ENCODE measurements at regions not wholly inside any gene's neighbourhood (a gene's known extent, or its start where the extent isn't known, plus 50 kb on each side); places are given as distances from the start of the nearest gene placed in this dataset.
"Not testable (repeated sequence)": the region's sequence is repeated elsewhere in the genome, so short reads cannot be mapped to it uniquely, and the experiment has no call there.

DNA sequence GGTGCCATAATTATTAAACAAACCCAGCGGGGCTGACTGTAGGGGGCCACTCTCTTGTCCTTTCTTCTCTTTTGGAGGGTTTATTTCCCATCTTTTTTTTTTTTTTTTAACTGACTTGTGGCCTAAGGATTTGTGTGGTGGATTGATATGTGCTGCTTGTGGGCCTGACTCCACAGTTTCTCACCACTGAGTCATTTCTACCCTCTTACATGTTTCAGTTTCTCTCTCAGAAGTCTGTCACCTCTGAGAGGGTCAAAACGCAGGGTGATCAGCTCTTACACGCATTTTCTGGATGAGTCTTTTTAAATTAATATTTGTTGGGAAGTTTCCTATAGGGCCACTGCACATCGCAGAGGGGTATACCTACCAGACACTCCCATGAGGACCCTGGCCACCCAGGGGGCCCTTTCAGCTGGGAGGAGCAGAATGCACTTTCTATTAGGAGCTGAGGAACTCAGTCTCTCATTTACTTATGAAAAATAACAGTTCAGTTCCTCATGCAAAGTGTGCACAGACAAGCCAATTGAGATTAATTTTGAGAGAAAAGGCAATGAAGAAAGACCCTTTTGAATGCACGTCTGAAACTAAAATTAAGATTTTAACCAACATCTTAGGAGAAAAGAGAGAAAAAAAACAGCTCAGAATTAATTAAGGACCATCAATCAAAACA lies 407.9 kb downstream of the TECRL start:
- no peak for DNase-seq

GRCh38 chr4:64000241-64000640 lies 409.0 kb downstream of the TECRL start:
- no peak for DNase-seq

- no peak for DNase-seq
These were observed 423.0 kb downstream of the TECRL start for GRCh38 chr4:63986253-63986652.

DNA sequence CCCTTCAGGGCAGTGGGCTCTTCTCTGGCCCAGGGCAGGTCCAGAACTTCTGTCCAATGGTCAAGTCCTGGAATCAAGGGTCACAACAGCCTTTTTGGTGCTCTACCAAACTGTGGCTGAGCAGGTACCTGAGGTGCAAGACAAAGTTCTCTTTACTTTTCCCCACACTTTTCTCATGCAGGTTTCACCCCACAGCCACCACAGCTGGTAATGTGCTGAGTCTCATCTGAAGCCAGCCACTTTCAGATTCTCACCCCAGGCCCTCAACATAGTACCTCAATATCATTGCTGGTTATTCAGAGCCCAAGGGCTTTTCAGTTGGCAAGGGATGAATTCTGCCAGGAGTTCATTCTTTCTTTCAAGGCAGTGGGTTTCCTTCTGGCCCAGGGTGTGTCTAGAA lies 426.0 kb downstream of the TECRL start:
- DNase-seq: no peak

GRCh38 chr4:63965875-63966274 lies 443.4 kb downstream of the TECRL start:
- no peak for DNase-seq

GRCh38 chr4:63942706-63943286 lies 466.5 kb downstream of the TECRL start:
- not testable (repeated sequence) for DNase-seq

- DNase-seq: no peak
These were observed 471.3 kb downstream of the TECRL start for GRCh38 chr4:63937961-63938360.

GRCh38 chr4:63922146-63922545 lies 487.1 kb downstream of the TECRL start:
- no peak for DNase-seq

DNA sequence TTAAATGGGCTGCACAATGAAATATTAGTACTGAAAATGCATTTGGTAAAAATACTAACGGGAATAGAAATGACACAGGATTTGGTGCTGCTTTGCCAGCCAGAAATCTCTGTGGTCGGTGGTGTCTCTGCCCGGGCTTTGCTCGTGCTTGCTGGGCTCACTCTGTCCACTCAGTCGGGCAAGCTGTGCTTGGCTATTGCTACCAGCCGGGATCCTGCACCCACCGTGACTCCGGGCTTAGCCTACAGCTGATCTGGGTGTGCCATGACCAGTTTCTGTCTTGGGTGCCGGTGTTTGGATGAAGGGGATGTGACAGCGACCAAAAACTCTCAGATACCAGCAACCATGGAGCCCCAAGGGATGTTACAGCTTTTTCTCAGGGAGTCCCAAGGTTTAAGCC lies 487.7 kb downstream of the TECRL start:
- DNase-seq: no peak

GRCh38 chr4:63919636-63920365 lies 489.4 kb downstream of the TECRL start:
- no peak for DNase-seq

GRCh38 chr4:63906660-63907183 lies 502.5 kb downstream of the TECRL start:
- no peak for DNase-seq

DNA sequence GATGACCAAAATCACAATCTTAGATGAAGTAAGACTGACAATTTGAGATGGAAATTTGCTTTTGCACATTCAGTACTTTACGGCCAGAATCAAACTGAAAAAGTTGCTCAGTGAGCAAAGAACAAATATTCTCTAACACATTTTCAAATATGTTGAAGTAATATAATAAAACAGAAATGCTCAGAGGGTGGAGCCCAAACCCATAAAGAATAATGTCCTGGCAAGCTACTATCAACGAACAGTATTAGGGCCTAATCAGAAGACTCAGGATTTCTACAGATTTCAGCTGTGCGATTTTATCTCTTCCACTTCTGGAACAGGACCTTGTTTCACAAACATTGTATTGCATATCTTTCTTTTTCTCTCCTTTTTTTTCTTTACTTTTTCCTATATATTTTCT lies 505.0 kb downstream of the TECRL start:
- DNase-seq: no peak

DNA sequence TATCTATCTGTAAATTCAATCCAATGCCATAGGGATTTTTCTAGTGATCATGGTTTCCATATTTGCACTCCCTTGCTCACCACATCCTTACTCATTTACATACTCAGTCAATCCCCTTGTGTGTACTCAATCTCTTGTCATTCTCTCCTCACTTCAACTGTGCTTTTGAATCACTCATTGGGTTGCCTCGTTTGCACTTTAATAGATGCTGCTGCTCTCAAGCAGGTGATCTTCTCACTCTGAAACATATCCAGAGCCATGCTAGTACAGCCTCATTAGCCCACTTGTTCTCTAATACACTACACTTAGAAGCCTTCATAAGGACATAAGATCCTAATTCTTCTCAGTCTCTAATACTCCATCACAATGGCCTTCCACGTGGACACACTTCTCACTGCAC lies 507.9 kb downstream of the TECRL start:
- no peak for DNase-seq

DNA sequence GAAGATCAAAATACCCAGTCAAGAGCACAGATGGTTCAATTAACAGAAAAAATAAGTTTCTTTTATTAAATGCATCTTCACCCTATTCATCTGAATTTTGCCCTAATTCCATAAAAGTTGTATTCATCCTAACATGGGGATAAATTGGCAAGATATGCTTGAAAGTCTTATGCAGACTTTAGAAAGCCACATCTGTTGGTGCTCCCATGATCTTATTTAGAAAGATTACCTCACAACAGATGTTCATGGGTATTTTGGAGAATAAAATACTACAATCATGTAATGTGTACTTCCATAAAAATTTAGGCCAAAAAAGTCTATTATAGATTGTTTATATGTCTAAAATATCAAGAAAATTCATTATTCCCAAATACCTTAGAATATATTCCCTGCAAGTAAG lies 510.3 kb downstream of the TECRL start:
- DNase-seq: no peak

- DNase-seq: no peak
These were observed 515.1 kb downstream of the TECRL start for GRCh38 chr4:63894161-63894560.

DNA sequence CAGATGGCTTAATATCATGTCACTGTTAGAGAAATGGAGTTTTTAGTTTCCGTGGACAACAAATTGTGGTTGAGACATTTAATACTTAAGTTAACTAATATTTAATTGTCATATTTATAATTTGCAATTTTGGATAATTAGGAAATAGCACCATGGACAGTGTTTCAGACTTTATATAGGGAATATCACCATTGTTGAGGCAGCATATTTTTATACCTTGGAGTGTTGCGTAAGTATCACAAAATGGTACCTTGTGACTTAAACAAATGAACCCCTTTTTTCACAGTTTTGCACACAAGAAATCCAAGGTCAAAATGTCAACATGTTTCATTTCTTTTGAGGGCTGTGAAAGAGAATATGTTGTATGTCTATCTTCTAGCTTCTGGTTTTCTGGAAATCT lies 539.9 kb downstream of the TECRL start:
- no peak for DNase-seq

- no peak for DNase-seq
These were observed 557.8 kb downstream of the TECRL start for GRCh38 chr4:63851496-63851895.

- DNase-seq: no peak
These were observed 568.0 kb downstream of the TECRL start for GRCh38 chr4:63841266-63841665.

DNA sequence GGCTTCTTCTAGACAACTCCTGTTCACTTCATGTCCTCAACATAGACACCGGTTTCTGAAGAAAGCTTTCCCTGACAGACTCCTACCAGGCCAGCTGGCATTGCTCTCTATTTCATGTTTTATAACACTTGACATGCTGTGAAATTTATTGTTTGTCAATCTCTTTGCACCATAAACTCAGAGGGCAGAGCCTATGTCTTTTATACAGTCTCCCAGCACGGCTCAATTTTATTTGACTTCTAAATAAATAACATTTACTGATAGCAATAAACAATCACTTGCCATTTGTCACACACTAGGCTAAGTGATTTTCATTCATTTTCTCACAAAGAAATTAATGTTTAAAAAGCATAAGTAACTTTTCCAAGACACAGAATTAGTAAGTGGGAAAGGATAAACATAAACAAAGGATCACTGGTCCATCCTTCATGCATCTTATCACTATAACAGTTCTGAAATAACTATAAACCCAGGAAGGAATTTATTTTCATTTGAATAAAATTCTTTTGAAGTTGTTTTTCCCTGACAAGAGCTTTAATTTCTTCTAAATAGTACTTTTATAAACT lies 577.6 kb downstream of the TECRL start:
- no peak for DNase-seq

- no peak for DNase-seq
These were observed 591.9 kb downstream of the TECRL start for GRCh38 chr4:63817196-63817865.

GRCh38 chr4:63814171-63814964 lies 594.9 kb downstream of the TECRL start:
- no peak for DNase-seq

DNA sequence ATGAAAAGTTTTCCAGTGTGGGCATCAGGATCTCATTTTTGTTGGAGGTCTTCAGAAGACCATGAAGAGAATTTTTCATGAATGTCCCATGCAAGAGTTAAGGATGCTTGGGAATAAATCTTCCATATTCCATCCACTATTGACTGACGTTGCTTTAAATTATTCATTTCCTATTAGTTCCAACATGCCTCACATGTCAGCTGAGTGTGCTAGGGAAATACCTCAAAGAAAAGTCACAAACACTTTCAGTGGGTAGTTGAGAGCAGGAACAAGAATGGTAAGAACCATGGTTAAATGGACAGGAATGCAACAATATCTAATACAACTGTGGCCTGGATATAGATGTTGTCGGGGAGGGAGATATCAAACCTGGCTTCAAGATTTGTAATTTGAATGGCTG lies 610.1 kb downstream of the TECRL start:
- DNase-seq: no peak
